ENCODE measurements at regions not wholly inside any gene's neighbourhood (a gene's known extent, or its start where the extent isn't known, plus 50 kb on each side); places are given as distances from the start of the nearest gene placed in this dataset.
"Not testable (repeated sequence)": the region's sequence is repeated elsewhere in the genome, so short reads cannot be mapped to it uniquely, and the experiment has no call there.

DNA sequence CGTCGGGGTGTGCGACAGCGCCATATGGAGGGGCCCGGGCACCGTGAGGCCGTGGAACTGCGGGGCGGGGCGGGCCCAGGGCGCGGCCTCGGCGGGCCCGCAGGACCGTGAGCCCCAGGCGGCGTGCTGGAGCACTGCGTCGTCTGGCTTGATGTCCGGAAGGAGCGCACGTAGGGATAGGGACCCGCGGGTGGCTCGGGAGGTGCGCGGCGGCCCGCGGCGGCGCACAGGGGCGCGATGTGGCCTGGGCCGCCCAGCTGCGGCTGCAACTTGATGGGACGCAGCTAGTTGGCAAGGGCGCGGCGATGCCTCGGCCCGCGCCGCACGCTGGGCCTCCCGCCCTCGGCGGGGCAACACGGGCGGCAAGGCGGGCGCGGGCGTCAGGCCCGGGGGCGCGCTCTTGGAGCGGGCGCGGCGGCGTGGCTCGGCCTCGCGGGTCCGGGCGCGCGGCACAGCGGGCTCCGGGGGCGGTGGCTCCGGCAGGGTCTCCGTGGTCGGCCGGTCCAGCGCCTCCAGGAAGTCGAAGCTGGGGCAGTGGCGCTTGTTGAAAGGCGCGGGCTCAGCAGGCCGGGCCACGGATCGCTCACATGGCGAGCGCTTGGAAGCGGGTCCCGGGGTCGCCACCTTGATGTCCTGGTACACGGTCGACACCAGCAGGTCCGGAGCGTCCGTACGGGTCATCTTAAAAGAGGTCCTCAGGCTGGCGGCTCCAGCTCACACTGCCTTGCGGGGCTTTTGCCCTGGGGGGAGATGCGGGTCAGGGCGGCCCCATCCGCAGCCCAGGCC, 302.0 kb downstream of the CCDC74A start:
- TF ChIP-seq, protein P1, sequence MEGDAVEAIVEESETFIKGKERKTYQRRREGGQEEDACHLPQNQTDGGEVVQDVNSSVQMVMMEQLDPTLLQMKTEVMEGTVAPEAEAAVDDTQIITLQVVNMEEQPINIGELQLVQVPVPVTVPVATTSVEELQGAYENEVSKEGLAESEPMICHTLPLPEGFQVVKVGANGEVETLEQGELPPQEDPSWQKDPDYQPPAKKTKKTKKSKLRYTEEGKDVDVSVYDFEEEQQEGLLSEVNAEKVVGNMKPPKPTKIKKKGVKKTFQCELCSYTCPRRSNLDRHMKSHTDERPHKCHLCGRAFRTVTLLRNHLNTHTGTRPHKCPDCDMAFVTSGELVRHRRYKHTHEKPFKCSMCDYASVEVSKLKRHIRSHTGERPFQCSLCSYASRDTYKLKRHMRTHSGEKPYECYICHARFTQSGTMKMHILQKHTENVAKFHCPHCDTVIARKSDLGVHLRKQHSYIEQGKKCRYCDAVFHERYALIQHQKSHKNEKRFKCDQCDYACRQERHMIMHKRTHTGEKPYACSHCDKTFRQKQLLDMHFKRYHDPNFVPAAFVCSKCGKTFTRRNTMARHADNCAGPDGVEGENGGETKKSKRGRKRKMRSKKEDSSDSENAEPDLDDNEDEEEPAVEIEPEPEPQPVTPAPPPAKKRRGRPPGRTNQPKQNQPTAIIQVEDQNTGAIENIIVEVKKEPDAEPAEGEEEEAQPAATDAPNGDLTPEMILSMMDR (IDR thresholded peaks at IDR 0.05) = not testable (repeated sequence)
- TF ChIP-seq POLR2A, POLR2AphosphoS5 (IDR thresholded peaks at IDR 0.05): not testable (repeated sequence)

Data from prostate gland (tissue), 2 donors.